ENCODE measurements at regions not wholly inside any gene's neighbourhood (a gene's known extent, or its start where the extent isn't known, plus 50 kb on each side); places are given as distances from the start of the nearest gene placed in this dataset.

DNA sequence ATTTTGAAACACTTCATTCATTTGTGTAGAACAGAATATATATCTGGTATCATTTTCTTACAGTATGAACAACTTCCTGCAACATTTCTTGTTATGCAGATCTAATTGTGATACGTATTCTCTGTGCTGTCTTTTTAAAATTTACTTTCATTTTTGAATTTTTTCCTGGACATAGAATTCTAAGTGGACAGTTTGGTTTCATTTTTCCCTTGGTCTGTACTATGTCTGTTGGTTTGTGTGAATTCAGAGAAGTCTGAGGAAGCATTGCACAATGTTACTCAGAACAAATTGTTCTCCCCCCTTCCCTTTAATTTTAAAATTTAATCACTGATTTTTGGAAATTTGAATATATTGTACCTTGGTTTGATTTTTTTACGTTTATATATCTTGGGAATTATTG lies 352.5 kb upstream of the PCDH20 start (continued):
- TF ChIP-seq, protein P1, sequence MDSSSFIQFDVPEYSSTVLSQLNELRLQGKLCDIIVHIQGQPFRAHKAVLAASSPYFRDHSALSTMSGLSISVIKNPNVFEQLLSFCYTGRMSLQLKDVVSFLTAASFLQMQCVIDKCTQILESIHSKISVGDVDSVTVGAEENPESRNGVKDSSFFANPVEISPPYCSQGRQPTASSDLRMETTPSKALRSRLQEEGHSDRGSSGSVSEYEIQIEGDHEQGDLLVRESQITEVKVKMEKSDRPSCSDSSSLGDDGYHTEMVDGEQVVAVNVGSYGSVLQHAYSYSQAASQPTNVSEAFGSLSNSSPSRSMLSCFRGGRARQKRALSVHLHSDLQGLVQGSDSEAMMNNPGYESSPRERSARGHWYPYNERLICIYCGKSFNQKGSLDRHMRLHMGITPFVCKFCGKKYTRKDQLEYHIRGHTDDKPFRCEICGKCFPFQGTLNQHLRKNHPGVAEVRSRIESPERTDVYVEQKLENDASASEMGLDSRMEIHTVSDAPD (CRISPR knock-in tag; IDR thresholded peaks at IDR 0.05): no peak
- no peak for TF ChIP-seq ZNF709 (CRISPR knock-in tag; IDR thresholded peaks at IDR 0.05)
- TF ChIP-seq, protein P2, sequence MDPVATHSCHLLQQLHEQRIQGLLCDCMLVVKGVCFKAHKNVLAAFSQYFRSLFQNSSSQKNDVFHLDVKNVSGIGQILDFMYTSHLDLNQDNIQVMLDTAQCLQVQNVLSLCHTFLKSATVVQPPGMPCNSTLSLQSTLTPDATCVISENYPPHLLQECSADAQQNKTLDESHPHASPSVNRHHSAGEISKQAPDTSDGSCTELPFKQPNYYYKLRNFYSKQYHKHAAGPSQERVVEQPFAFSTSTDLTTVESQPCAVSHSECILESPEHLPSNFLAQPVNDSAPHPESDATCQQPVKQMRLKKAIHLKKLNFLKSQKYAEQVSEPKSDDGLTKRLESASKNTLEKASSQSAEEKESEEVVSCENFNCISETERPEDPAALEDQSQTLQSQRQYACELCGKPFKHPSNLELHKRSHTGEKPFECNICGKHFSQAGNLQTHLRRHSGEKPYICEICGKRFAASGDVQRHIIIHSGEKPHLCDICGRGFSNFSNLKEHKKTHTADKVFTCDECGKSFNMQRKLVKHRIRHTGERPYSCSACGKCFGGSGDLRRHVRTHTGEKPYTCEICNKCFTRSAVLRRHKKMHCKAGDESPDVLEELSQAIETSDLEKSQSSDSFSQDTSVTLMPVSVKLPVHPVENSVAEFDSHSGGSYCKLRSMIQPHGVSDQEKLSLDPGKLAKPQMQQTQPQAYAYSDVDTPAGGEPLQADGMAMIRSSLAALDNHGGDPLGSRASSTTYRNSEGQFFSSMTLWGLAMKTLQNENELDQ (CRISPR knock-in tag; IDR thresholded peaks at IDR 0.05; ENCODE audit: borderline replicate concordance): no peak
- TF ChIP-seq RARG (CRISPR knock-in tag; IDR thresholded peaks at IDR 0.05; ENCODE audit: low read depth): no peak
- TF ChIP-seq SOX5 (CRISPR knock-in tag; IDR thresholded peaks at IDR 0.05; ENCODE audit: borderline replicate concordance): no peak
- TF ChIP-seq, protein P3, sequence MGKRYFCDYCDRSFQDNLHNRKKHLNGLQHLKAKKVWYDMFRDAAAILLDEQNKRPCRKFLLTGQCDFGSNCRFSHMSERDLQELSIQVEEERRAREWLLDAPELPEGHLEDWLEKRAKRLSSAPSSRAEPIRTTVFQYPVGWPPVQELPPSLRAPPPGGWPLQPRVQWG (CRISPR knock-in tag; IDR thresholded peaks at IDR 0.05; ENCODE audit: borderline replicate concordance, low read depth): no peak
- TF ChIP-seq JUN (CRISPR knock-in tag; IDR thresholded peaks at IDR 0.05): no peak
- TF ChIP-seq, protein P4, sequence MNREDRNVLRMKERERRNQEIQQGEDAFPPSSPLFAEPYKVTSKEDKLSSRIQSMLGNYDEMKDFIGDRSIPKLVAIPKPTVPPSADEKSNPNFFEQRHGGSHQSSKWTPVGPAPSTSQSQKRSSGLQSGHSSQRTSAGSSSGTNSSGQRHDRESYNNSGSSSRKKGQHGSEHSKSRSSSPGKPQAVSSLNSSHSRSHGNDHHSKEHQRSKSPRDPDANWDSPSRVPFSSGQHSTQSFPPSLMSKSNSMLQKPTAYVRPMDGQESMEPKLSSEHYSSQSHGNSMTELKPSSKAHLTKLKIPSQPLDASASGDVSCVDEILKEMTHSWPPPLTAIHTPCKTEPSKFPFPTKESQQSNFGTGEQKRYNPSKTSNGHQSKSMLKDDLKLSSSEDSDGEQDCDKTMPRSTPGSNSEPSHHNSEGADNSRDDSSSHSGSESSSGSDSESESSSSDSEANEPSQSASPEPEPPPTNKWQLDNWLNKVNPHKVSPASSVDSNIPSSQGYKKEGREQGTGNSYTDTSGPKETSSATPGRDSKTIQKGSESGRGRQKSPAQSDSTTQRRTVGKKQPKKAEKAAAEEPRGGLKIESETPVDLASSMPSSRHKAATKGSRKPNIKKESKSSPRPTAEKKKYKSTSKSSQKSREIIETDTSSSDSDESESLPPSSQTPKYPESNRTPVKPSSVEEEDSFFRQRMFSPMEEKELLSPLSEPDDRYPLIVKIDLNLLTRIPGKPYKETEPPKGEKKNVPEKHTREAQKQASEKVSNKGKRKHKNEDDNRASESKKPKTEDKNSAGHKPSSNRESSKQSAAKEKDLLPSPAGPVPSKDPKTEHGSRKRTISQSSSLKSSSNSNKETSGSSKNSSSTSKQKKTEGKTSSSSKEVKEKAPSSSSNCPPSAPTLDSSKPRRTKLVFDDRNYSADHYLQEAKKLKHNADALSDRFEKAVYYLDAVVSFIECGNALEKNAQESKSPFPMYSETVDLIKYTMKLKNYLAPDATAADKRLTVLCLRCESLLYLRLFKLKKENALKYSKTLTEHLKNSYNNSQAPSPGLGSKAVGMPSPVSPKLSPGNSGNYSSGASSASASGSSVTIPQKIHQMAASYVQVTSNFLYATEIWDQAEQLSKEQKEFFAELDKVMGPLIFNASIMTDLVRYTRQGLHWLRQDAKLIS (CRISPR knock-in tag; IDR thresholded peaks at IDR 0.05): no peak
